Thymus (tissue), 11 donors: ENCODE measurements at regions not wholly inside any gene's neighbourhood (a gene's known extent, or its start where the extent isn't known, plus 50 kb on each side); places are given as distances from the start of the nearest gene placed in this dataset.
"Not testable (repeated sequence)": the region's sequence is repeated elsewhere in the genome, so short reads cannot be mapped to it uniquely, and the experiment has no call there.

ENCODE experiments used
- DNase-seq, 9 donors: peaks; one replicate each; pipeline ENCODE4 v3.0.0-alpha.2; 2013; ENCODE audit warnings: low spot score in 9 of 9, low read depth in 6 of 9, missing footprints in 1 of 9
- H3K27ac ChIP-seq, 2 donors: one replicate each; pipeline ENCODE4 v1.5.1; 2013; ENCODE audit warnings: control low read depth in 1 of 2, low read depth in 1 of 2, low read length in 1 of 2, mild to moderate bottlenecking in 1 of 2, moderate library complexity in 1 of 2
- H3K27me3 ChIP-seq, 2 donors: one replicate each; pipeline ENCODE4 v1.5.1; 2013; ENCODE audit warnings: low read length in 1 of 2; ENCODE audit not compliant: control insufficient read depth in 2 of 2, insufficient read depth in 1 of 2
- H3K36me3 ChIP-seq, 2 donors: one replicate each; pipeline ENCODE4 v1.5.1; 2013; ENCODE audit warnings: low read length in 1 of 2, mild to moderate bottlenecking in 1 of 2, moderate library complexity in 1 of 2; ENCODE audit not compliant: control insufficient read depth in 2 of 2, insufficient read depth in 2 of 2
- H3K4me1 ChIP-seq, 2 donors: one replicate each; pipeline ENCODE4 v1.5.1; 2013; ENCODE audit warnings: low read length in 2 of 2; ENCODE audit not compliant: control insufficient read depth in 2 of 2, insufficient read depth in 2 of 2
- H3K4me3 ChIP-seq, 2 donors: one replicate each; pipeline ENCODE4 v1.5.1; 2013; ENCODE audit warnings: low read length in 2 of 2, control low read depth in 1 of 2, mild to moderate bottlenecking in 1 of 2
- H3K9me3 ChIP-seq, 2 donors: one replicate each; pipeline ENCODE4 v1.5.1; 2013; ENCODE audit warnings: low read length in 1 of 2, mild to moderate bottlenecking in 1 of 2; ENCODE audit not compliant: control insufficient read depth in 2 of 2, insufficient read depth in 1 of 2
- WGBS: extraction: QIAGEN DNeasy Blood & Tissue Kit; methylation state at CpG from one replicate; pipeline ENCODE4 v1.1.7; 2013; 5-methylcytosine and 5-hydroxymethylcytosine counted together
- donor health status: healthy.

- not testable (repeated sequence) for H3K4me3 ChIP-seq, DNase-seq, H3K4me1 ChIP-seq, H3K27ac ChIP-seq, H3K27me3 ChIP-seq, H3K9me3 ChIP-seq, H3K36me3 ChIP-seq
- 96% methylated on average over 14 of the region's 14 CpGs for WGBS
Observed at GRCh38 chr12:16998538-16998937, 392.6 kb upstream of the LMO3 start.

- Histone ChIP-seq H3K27me3 (no peaks in the 10 kb centered on the region), H3K27ac (no peak overlapping the region)
- WGBS, result 84% methylated on average over 3 of the region's 3 CpGs
Observed at GRCh38 chr12:16984484-16984883, 378.5 kb upstream of the LMO3 start.

DNA sequence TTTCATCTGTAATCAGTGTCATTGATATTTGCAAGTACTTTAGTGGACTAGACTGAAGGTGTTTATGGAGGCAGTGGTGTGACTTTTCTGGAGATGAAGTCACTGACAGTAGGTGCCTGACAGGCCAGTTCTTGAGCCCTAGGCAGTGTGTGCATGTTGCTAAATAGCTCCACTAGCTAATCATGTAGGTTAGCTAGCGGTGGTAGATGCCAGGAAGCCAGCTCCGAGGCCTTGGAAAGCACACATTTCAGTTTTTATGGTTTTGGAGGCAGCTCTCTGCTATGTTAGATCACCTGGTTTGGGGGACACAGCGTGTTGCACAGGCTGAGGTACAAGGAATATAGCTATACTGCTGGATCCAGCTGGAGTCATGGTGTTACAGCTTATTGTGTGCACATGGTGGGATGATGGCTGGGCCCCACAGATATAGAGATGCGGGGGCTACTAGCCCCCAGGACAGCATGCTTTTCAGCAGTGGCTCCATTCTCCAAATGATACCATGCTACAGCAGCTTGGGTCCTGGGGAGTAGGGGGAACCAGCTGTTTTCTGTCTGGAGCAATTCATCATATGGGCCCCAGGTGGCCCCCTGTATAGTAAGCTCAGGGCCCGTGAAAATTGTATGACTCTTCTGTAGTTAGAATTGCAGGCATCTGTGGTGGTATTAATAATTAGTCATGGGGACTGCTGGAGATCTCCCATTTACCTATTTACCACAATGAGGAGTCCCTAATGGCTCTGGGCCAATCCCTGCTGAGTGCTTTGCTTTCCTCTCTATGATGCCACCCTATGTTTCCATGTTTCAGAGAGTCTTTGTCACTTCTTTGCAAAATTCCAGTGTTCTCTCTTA is 367.2 kb upstream of the LMO3 start:
- Histone ChIP-seq H3K9me3 (no peaks in the 10 kb centered on the region), H3K4me3 (no peak overlapping the region), H3K4me1 (no peaks in the 10 kb centered on the region), H3K36me3 (no peaks in the 10 kb centered on the region), H3K27ac (no peak overlapping the region), H3K27me3 (no peaks in the 10 kb centered on the region)
- DNase-seq, result no peak
- WGBS, result 88% methylated on average over 5 of the region's 5 CpGs

More at GRCh38 chr12:16984484-16984883, 378.5 kb upstream of the LMO3 start:
- DNase-seq, result no peak
- Histone ChIP-seq H3K4me3 (no peak overlapping the region), H3K9me3 (peaks cover 0 to 3% of the 10 kb centered on the region in 2 donors), H3K36me3 (no peaks in the 10 kb centered on the region), H3K4me1 (no peaks in the 10 kb centered on the region)

- Histone ChIP-seq H3K4me1 (no peaks in the 10 kb centered on the region), H3K27ac (no peak overlapping the region), H3K27me3 (no peaks in the 10 kb centered on the region), H3K9me3 (no peaks in the 10 kb centered on the region), H3K36me3 (no peaks in the 10 kb centered on the region), H3K4me3 (no peak overlapping the region)
- 96% methylated on average over 2 of the region's 2 CpGs for WGBS
- no peak for DNase-seq
Observed at GRCh38 chr12:16962889-16963288, 356.9 kb upstream of the LMO3 start.

- DNase-seq, result no peak
- no peak overlapping the region for H3K4me3 ChIP-seq
- H3K27ac ChIP-seq, result no peak overlapping the region
- H3K9me3 ChIP-seq, result no peaks in the 10 kb centered on the region
- H3K4me1 ChIP-seq, result no peaks in the 10 kb centered on the region
- WGBS, result 90% methylated on average over 5 of the region's 5 CpGs
- H3K27me3 ChIP-seq, result no peaks in the 10 kb centered on the region
- no peaks in the 10 kb centered on the region for H3K36me3 ChIP-seq
Observed at GRCh38 chr12:16955083-16955657, 349.2 kb upstream of the LMO3 start.

- no peak for DNase-seq
- H3K9me3 ChIP-seq, result no peaks in the 10 kb centered on the region
- WGBS, result 82% methylated on average over 6 of the region's 6 CpGs
- no peaks in the 10 kb centered on the region for H3K27me3 ChIP-seq
- no peaks in the 10 kb centered on the region for H3K4me1 ChIP-seq
- H3K36me3 ChIP-seq, result no peaks in the 10 kb centered on the region
- no peak overlapping the region for H3K4me3 ChIP-seq
- no peak overlapping the region for H3K27ac ChIP-seq
Observed at GRCh38 chr12:16949871-16950667, 344.1 kb upstream of the LMO3 start.

DNA sequence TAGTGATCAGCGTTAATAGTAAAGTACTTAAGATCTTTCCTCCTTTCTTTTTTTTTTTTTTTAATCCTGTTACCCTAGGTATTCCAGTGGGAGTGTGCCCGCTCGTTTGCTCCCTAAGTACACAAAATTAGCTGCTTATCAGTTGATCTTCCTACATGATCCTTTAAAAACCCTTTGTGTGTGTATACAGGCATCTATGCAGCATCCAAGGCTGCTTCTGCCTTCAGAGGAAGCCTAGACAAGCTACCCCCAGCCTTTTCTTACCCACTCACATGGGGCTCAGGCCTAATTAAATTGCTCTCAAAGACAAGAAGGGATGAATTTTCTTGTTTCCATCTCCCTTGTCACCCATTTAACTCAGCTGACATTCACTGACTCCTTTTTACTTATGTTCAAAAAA is 343.4 kb upstream of the LMO3 start:
- Histone ChIP-seq H3K27me3 (no peaks in the 10 kb centered on the region), H3K4me1 (no peaks in the 10 kb centered on the region), H3K4me3 (no peak overlapping the region), H3K36me3 (no peaks in the 10 kb centered on the region), H3K27ac (no peak overlapping the region), H3K9me3 (no peaks in the 10 kb centered on the region)
- 88% methylated on average over 3 of the region's 3 CpGs for WGBS
- DNase-seq, result no peak

DNA sequence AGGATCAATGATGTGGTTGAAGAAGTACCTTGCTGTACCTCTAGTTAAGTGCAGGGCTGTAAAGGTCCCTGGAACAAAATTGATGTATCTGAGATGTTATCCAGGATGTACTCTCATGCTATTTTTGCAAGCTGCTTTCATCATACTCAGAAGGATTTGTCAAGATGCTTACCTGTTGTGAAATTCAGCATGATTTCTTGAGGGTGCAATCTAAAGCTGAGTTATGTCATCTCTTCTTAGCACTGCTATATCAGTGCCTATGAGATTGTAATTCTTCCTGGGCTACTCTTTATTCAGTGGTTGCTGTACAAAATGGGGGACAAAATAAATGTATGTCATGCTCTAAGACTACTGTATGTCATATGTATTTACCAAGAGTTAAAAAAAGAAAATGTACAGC is 340.7 kb upstream of the LMO3 start:
- H3K4me3 ChIP-seq, result no peak overlapping the region
- no peaks in the 10 kb centered on the region for H3K36me3 ChIP-seq
- H3K27me3 ChIP-seq, result no peaks in the 10 kb centered on the region
- no peak for DNase-seq
- no peaks in the 10 kb centered on the region for H3K4me1 ChIP-seq
- H3K27ac ChIP-seq, result no peak overlapping the region
- no peaks in the 10 kb centered on the region for H3K9me3 ChIP-seq

DNA sequence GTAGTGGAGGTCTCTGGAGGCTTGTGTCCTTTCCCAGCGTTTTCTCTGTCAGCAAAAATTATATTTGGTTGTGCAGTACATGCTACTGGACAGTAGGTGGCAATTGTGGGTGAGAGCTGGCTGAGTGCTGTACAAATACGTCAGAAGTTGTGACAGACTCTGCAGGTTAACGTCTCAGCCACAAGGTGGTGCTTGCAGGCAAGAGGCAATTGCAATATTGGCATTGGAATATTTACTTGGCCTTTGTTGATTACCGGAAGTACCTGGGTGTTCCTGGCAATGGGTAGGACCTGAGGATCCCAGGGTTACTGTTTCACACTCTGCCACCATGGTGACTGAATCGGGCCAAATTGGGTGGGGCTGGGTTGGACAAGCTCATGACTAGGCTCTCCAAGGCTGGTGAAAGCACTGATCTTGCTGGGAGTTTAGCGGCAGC is 333.9 kb upstream of the LMO3 start:
- Histone ChIP-seq H3K9me3 (no peaks in the 10 kb centered on the region), H3K4me3 (no peak overlapping the region), H3K36me3 (no peaks in the 10 kb centered on the region), H3K27me3 (no peaks in the 10 kb centered on the region), H3K4me1 (no peaks in the 10 kb centered on the region), H3K27ac (no peak overlapping the region)
- DNase-seq, result peak in 6 of 9 donors; percentile 0 to 14 (median 2)
- WGBS, result 35% methylated on average over 6 of the region's 6 CpGs
